ENCODE measurements at regions not wholly inside any gene's neighbourhood (a gene's known extent, or its start where the extent isn't known, plus 50 kb on each side); places are given as distances from the start of the nearest gene placed in this dataset.
A peak's percentile ranks its signal among the peaks of the same experiment; 100 is the strongest.

DNA sequence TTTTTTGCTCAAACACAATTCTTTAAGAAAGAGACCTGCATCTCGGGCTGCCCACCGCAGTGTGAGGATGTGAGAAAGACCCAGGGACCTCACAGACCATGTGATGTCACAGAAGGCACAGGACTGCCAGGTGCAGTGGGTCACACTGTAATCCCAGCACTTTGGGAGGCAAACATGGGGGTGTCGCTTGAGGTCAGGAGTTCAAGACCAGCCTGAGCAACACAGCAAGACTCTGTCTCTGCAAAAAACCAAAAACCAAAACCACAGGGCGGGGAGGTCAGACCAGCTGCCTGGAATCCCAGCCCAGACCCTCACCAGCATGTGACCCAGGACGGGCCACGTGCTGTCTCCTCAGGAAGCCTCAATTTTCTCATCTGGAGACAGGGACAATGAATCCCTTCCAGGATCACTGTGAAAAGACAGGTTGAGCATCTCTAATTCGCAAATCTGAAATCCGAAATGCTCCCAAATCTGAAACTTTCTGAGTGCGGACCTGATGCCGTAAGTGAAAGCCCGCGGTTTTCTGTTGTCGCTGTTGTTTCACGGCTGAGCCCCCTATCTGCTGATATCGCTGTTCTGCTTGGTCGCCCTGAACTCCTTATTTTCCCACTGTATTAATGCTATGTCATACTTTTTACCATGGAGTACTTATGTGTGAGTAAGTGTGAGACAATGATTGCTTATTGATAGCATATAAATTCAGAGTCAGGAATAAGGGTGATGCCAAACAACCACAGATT, 159.5 kb upstream of the PTPN1 start:
- no peak for ATAC-seq
- Mint-ChIP-seq H3K27me3 (peaks cover 3 to 11% (median 9%) of the 10 kb centered on the region in 5 donors), H3K27ac (no peak overlapping the region), H3K4me1 (peaks cover 10 to 31% (median 16%) of the 10 kb centered on the region in 4 donors), H3K9me3 (no peaks in the 10 kb centered on the region), H3K36me3 (no peaks in the 10 kb centered on the region), H3K4me3 (no peak overlapping the region)
- DNase-seq, result peak in 1 of 10 donors; percentile 45
- POLR2A ChIA-PET, result no interaction called here

GRCh38 chr20:50351541-50351940, 158.6 kb upstream of the PTPN1 start:
- Mint-ChIP-seq H3K27ac (no peak overlapping the region), H3K27me3 (peaks cover 3 to 9% (median 8%) of the 10 kb centered on the region in 5 donors), H3K36me3 (no peaks in the 10 kb centered on the region), H3K4me3 (peak overlapping the region in 1 of 10 donors; percentile 20), H3K4me1 (peaks cover 4 to 25% (median 12%) of the 10 kb centered on the region in 4 donors), H3K9me3 (no peaks in the 10 kb centered on the region)
- POLR2A ChIA-PET, result no interaction called here
- DNase-seq (peak in 1 of 10 donors; percentile 45), ATAC-seq (no peak)

DNA sequence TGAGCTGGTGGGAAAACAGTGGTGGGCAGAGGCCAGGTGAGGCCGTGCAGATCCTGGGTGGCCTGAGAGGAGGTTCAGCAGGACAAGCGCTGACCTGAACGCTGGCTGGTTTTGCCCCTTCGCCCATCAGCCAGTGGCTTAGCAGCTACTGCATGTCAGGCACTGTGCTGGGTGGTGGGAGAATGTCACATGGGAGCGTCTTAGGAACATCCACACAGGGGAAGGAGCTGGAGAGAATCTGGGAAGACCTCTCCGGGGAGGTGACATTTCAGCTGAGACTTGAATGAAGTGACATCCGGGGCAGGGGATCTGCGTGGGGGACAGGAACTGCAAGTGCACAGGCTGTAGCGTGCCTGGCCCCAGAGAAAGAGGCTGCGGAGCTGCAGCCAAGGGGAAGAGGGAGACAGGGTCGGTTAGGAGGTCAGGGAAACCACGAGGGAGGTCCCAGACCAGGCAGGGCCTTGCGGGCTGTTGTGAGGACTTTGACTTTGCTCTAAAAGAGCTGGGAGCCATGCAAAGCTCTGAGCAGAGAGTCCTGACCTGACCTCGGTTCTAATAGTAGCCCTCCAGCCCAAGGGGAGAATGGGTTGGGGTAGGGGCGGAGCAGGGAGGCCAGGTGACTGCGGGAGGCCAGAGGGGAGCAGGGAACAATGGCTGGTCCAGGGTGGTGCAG, 156.8 kb upstream of the PTPN1 start:
- DNase-seq, result peak in 1 of 10 donors; percentile 34
- Mint-ChIP-seq H3K27ac (peak overlapping the region in 2 of 10 donors; percentile 42 to 63), H3K36me3 (no peaks in the 10 kb centered on the region), H3K27me3 (peaks cover 0 to 9% (median 0%) of the 10 kb centered on the region in 5 donors), H3K9me3 (no peaks in the 10 kb centered on the region), H3K4me3 (no peak overlapping the region), H3K4me1 (peaks cover 0 to 13% (median 9%) of the 10 kb centered on the region in 4 donors)
- ATAC-seq, result no peak
- POLR2A ChIA-PET, result no interaction called here

DNA sequence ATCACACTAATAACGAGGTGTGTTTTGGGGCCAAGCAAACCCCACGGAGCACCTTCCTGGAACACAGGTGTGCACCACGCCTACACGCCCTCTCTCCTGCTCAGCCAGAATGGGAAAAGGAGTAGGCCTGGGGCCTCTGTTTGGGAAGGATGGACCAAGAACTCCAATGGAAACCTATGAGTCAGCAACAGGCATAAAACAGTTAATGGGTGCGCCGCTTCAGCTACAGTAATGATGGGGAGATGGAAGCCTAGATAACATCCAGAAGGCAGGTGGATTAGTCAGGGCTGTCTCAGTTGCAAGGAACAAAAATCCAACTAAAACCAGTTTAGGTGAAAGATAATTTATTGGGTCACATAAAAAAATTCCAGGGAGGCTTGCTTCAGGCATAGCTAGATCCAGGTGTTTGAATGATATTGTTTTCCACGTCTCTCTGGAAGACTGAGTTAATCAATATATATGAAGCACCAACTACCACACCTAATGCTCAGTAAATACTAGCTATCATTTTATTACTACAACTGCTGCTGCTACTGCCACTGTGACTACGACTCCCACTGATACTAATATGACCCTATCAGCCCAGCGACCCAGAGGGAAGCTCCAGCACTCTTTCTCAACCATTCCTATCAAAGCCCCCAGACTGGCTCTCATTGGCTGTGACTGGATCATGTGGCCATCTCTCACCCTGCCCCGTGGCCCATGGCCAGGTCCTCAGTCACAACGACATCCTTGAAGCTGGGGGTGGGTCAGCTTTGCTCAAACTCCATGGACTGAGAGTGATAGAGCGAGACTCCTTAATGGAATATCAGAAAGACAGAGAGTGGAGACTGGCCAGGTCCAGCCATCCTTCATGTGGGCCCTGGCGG, 155.2 kb upstream of the PTPN1 start:
- Mint-ChIP-seq H3K4me1 (peaks cover 0 to 10% (median 7%) of the 10 kb centered on the region in 4 donors), H3K27ac (peak overlapping the region in 2 of 10 donors; percentile 32), H3K36me3 (no peaks in the 10 kb centered on the region), H3K9me3 (no peaks in the 10 kb centered on the region), H3K27me3 (peaks cover 0 to 2% (median 0%) of the 10 kb centered on the region in 5 donors), H3K4me3 (no peak overlapping the region)
- DNase-seq (peak in 1 of 10 donors; percentile 38), ATAC-seq (no peak)
- POLR2A ChIA-PET, result no interaction called here

DNA sequence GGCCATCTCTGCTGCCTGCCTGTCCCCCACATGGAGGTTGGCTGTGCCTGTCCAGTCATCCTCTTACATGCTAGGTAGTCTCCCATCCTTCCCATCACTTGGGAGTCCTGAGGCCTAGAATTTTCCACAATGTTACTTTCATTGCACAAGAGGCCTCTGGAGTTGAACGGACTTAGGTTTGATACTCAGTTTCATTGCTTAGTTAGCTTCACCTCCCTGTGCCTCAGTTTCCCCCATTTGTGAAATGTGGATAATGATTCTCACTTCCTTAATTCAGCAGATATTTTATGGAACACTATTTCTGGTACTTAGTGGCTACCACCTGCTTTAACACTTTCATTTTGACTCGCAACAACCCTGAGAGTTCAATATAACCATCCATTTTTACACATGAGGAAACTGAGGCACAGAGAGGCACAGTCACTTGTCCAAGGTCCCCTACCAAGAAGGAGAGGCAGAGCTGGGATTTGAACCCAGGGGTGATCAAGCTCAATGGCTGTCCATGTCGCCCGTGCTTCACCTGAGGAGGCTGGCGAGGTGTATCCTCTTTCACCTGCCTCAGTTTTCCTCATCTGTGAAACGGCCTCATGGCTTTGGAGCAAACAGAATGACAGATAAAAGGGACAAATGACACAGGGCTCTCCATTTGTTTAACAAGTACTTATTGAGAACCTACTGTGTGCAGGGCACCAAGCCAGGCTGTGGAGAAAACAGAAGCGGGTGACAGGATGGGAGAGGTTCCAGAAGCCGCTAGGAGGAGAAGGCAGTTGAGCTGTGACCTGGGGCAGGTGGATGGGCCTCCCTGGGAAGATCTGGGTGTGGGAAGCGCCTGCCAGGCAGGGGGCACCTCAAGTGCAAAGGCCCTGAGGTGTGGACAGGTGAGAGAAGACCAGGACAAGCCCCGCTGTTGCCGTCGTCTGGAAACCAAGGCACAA, 154.3 kb upstream of the PTPN1 start:
- ATAC-seq (no peak), DNase-seq (no peak)
- Mint-ChIP-seq H3K4me3 (no peak overlapping the region), H3K4me1 (peaks cover 0 to 10% (median 5%) of the 10 kb centered on the region in 4 donors), H3K27ac (no peak overlapping the region), H3K36me3 (no peaks in the 10 kb centered on the region), H3K9me3 (no peaks in the 10 kb centered on the region), H3K27me3 (peaks cover 0 to 2% (median 0%) of the 10 kb centered on the region in 5 donors)
- POLR2A ChIA-PET, result no interaction called here

GRCh38 chr20:50356525-50356885, 153.7 kb upstream of the PTPN1 start:
- H3K4me1 Mint-ChIP-seq, result peaks cover 0 to 10% (median 5%) of the 10 kb centered on the region in 4 donors
- POLR2A ChIA-PET, result no interaction called here
- H3K4me3 Mint-ChIP-seq, result no peak overlapping the region
- no peaks in the 10 kb centered on the region for H3K9me3 Mint-ChIP-seq
- no peaks in the 10 kb centered on the region for H3K36me3 Mint-ChIP-seq
- DNase-seq (peak in 1 of 10 donors; percentile 37), ATAC-seq (no peak)
- H3K27me3 Mint-ChIP-seq, result peaks cover 0 to 2% (median 0%) of the 10 kb centered on the region in 5 donors
- H3K27ac Mint-ChIP-seq, result no peak overlapping the region

DNA sequence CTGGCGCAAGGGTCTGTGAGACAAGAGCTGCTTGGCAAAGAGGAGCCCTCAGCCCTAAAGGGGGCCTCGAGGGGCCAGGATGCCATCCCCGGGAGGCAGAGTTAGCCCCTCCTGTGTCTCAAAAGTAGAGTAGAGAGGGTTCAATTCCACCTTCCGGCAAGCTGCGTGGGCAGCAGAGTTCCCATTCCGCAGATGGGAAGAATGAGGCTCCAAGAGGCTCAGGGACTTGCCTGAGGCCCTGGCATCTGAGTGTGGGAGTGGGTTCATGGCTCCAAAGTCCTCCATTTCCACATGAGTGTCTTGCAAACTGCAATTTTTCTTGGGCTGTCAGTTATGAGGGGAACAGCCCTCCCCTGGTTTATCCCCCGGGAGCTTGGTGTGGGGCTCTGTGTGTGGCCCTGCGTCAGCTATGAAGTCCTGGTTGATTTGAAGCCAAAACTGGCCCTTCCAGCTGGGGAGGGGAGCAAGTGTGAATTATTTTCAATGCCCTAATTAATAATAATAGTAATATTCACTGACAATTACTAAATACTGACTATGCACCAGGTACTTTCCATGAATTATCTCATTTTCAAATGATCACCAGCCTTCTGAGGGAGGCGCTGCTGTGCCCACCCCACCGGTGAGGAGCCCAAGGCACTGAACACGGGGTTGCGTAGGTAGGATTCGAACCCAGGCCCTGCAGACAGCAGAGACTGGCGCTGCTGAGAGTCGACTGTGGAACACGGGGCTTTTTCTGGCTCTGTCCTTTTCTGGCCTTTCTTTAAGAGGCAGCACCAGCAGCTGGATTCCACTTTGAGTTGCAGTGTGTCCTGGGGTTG, 153.0 kb upstream of the PTPN1 start:
- DNase-seq (peak in 1 of 10 donors; percentile 32), ATAC-seq (no peak)
- H3K36me3 Mint-ChIP-seq, result no peaks in the 10 kb centered on the region
- H3K27me3 Mint-ChIP-seq, result peaks cover 0 to 2% (median 0%) of the 10 kb centered on the region in 5 donors
- peaks cover 0 to 10% (median 5%) of the 10 kb centered on the region in 4 donors for H3K4me1 Mint-ChIP-seq
- H3K4me3 Mint-ChIP-seq, result no peak overlapping the region
- POLR2A ChIA-PET, result no interaction called here
- H3K27ac Mint-ChIP-seq, result no peak overlapping the region
- no peaks in the 10 kb centered on the region for H3K9me3 Mint-ChIP-seq

- H3K9me3 Mint-ChIP-seq, result no peaks in the 10 kb centered on the region
- ATAC-seq (no peak), DNase-seq (peak in 1 of 10 donors; percentile 60)
- H3K27ac Mint-ChIP-seq, result no peak overlapping the region
- POLR2A ChIA-PET, result no interaction called here
- no peaks in the 10 kb centered on the region for H3K36me3 Mint-ChIP-seq
- H3K27me3 Mint-ChIP-seq, result peaks cover 0 to 1% (median 0%) of the 10 kb centered on the region in 5 donors
- no peak overlapping the region for H3K4me3 Mint-ChIP-seq
- peaks cover 0 to 10% (median 5%) of the 10 kb centered on the region in 4 donors for H3K4me1 Mint-ChIP-seq
Measured at GRCh38 chr20:50357783-50358161, 152.4 kb upstream of the PTPN1 start.

DNA sequence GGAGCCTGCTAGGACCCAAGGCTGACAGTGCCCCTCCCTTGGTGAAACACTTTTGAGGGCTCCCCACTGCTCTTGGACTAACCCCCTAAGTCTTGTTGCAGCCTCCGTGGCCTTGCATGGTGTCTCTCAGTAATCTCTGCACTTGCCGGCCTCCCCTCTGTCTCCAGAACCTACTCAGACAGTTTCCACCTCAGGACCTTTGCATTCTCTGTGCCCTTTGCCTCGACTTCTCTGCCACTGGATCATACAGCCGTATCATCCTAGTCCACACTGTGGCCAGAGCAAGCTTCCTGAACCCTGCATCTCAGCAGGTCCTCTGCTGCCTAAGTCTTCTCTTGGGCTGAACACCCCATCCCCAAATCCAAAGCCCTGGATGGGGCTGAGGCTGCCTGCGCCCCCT, 152.0 kb upstream of the PTPN1 start:
- Mint-ChIP-seq H3K4me3 (no peak overlapping the region), H3K4me1 (peaks cover 0 to 6% (median 3%) of the 10 kb centered on the region in 4 donors), H3K9me3 (no peaks in the 10 kb centered on the region), H3K27me3 (peaks cover 0 to 4% (median 0%) of the 10 kb centered on the region in 5 donors), H3K36me3 (no peaks in the 10 kb centered on the region), H3K27ac (no peak overlapping the region)
- POLR2A ChIA-PET, result no interaction called here
- ATAC-seq (no peak), DNase-seq (peak in 1 of 10 donors; percentile 36)

GRCh38 chr20:50358971-50359370, 151.2 kb upstream of the PTPN1 start:
- no peaks in the 10 kb centered on the region for H3K9me3 Mint-ChIP-seq
- H3K36me3 Mint-ChIP-seq, result no peaks in the 10 kb centered on the region
- H3K4me1 Mint-ChIP-seq, result no peaks in the 10 kb centered on the region
- no peak for ATAC-seq
- peak overlapping the region in 2 of 10 donors; percentile 23 to 69 for H3K27ac Mint-ChIP-seq
- H3K4me3 Mint-ChIP-seq, result no peak overlapping the region
- DNase-seq, result peak in 1 of 10 donors; percentile 8
- POLR2A ChIA-PET, result no interaction called here
- H3K27me3 Mint-ChIP-seq, result peaks cover 0 to 4% (median 0%) of the 10 kb centered on the region in 5 donors

GRCh38 chr20:50359607-50360217, 150.5 kb upstream of the PTPN1 start:
- Mint-ChIP-seq H3K27me3 (peaks cover 0 to 4% (median 0%) of the 10 kb centered on the region in 5 donors), H3K36me3 (no peaks in the 10 kb centered on the region), H3K9me3 (no peaks in the 10 kb centered on the region), H3K4me1 (no peaks in the 10 kb centered on the region), H3K4me3 (no peak overlapping the region), H3K27ac (peak overlapping the region in 3 of 10 donors; percentile 29 to 69 (median 37))
- DNase-seq (peak in 1 of 10 donors; percentile 50), ATAC-seq (no peak)
- POLR2A ChIA-PET, result no interaction called here
